Osteoblast (primary cell): ENCODE measurements at regions not wholly inside any gene's neighbourhood (a gene's known extent, or its start where the extent isn't known, plus 50 kb on each side); places are given as distances from the start of the nearest gene placed in this dataset.

Source experiments
- DNase-seq: peaks from one replicate; pipeline ENCODE4 v3.0.0; 2011; ENCODE audit warnings: low spot score, mixed read lengths; ENCODE audit not compliant: insufficient read length; ENCODE audit errors: missing footprints
- H2AFZ ChIP-seq: 2 replicates; pipeline ENCODE4 v1.6.0; 2011; ENCODE audit warnings: mild to moderate bottlenecking, low read length
- H3K27ac ChIP-seq: 2 replicates; pipeline ENCODE4 v1.5.1; 2011; ENCODE audit warnings: mild to moderate bottlenecking, low read depth, low read length, moderate library complexity
- H3K27me3 ChIP-seq: 2 replicates; pipeline ENCODE4 v1.6.0; 2012; ENCODE audit warnings: mild to moderate bottlenecking, control low read depth, inconsistent platforms, low read length, moderate library complexity; ENCODE audit not compliant: insufficient read depth
- H3K36me3 ChIP-seq: 2 replicates; pipeline ENCODE4 v1.5.1; 2011; ENCODE audit warnings: mild to moderate bottlenecking, low read length, control low read depth, moderate library complexity; ENCODE audit not compliant: insufficient read depth
- H3K4me1 ChIP-seq: 2 replicates; pipeline ENCODE4 v1.5.1; 2011; ENCODE audit warnings: mild to moderate bottlenecking, low read length, control low read depth, moderate library complexity; ENCODE audit not compliant: insufficient read depth
- H3K4me2 ChIP-seq: 2 replicates; pipeline ENCODE4 v1.6.0; 2011; ENCODE audit warnings: mild to moderate bottlenecking, low read length; ENCODE audit not compliant: insufficient read depth
- H3K4me3 ChIP-seq: fragments of 200-600 bp; sonication (generic); 3 replicates; pipeline ENCODE4 v1.5.1; 2012; ENCODE audit warnings: mild to moderate bottlenecking, low read length, inconsistent platforms; ENCODE audit not compliant: insufficient read depth
- H3K79me2 ChIP-seq: 2 replicates; pipeline ENCODE4 v1.6.0; 2012; ENCODE audit warnings: mild to moderate bottlenecking, low read length, control low read depth, inconsistent platforms; ENCODE audit not compliant: insufficient read depth
- H3K9me3 ChIP-seq: 2 replicates; pipeline ENCODE4 v1.5.1; 2011; ENCODE audit warnings: low read depth, low read length, control low read depth
- H4K20me1 ChIP-seq: 2 replicates; pipeline ENCODE4 v1.6.0; 2012; ENCODE audit warnings: mild to moderate bottlenecking, low read length, control low read depth; ENCODE audit not compliant: insufficient read depth
- CTCF ChIP-seq: IDR thresholded peaks from 2 replicates; pipeline ENCODE4 v1.5.1; 2011; ENCODE audit warnings: mild to moderate bottlenecking, low read depth, low read length, moderate library complexity; ENCODE audit errors: extremely low read depth

GRCh38 chr5:128770907-128771306 is 194.4 kb upstream of the SLC27A6 start:
- H4K20me1 ChIP-seq, result no peaks in the 10 kb centered on the region
- no peak overlapping the region for H3K4me2 ChIP-seq
- DNase-seq, result no peak
- no peak overlapping the region for H3K4me3 ChIP-seq
- no peak for TF ChIP-seq CTCF
- H2AFZ ChIP-seq, result no peak overlapping the region
- no peak overlapping the region for H3K27ac ChIP-seq
- peaks cover 4% of the 10 kb centered on the region for H3K27me3 ChIP-seq
- no peaks in the 10 kb centered on the region for H3K9me3 ChIP-seq
- H3K36me3 ChIP-seq, result no peaks in the 10 kb centered on the region
- no peaks in the 10 kb centered on the region for H3K79me2 ChIP-seq
- H3K4me1 ChIP-seq, result no peaks in the 10 kb centered on the region

GRCh38 chr5:128772356-128772755 is 192.9 kb upstream of the SLC27A6 start:
- no peaks in the 10 kb centered on the region for H3K36me3 ChIP-seq
- DNase-seq, result no peak
- no peaks in the 10 kb centered on the region for H3K79me2 ChIP-seq
- no peaks in the 10 kb centered on the region for H3K9me3 ChIP-seq
- H3K4me3 ChIP-seq, result no peak overlapping the region
- no peak overlapping the region for H2AFZ ChIP-seq
- H3K4me2 ChIP-seq, result no peak overlapping the region
- H3K4me1 ChIP-seq, result no peaks in the 10 kb centered on the region
- no peaks in the 10 kb centered on the region for H4K20me1 ChIP-seq
- peaks cover 4% of the 10 kb centered on the region for H3K27me3 ChIP-seq
- TF ChIP-seq CTCF, result no peak
- H3K27ac ChIP-seq, result no peak overlapping the region

GRCh38 chr5:128773378-128773777 is 191.9 kb upstream of the SLC27A6 start:
- Histone ChIP-seq H3K4me2 (no peak overlapping the region), H2AFZ (no peak overlapping the region), H4K20me1 (no peaks in the 10 kb centered on the region), H3K4me3 (no peak overlapping the region), H3K36me3 (no peaks in the 10 kb centered on the region), H3K79me2 (no peaks in the 10 kb centered on the region), H3K9me3 (no peaks in the 10 kb centered on the region), H3K27me3 (peaks cover 4% of the 10 kb centered on the region), H3K4me1 (no peaks in the 10 kb centered on the region), H3K27ac (no peak overlapping the region)
- TF ChIP-seq CTCF, result no peak
- DNase-seq, result no peak

- no peaks in the 10 kb centered on the region for H3K79me2 ChIP-seq
- no peaks in the 10 kb centered on the region for H4K20me1 ChIP-seq
- H2AFZ ChIP-seq, result no peak overlapping the region
- H3K9me3 ChIP-seq, result no peaks in the 10 kb centered on the region
- H3K27me3 ChIP-seq, result peaks cover 4% of the 10 kb centered on the region
- no peaks in the 10 kb centered on the region for H3K36me3 ChIP-seq
- peak; percentile 65 for DNase-seq
- TF ChIP-seq CTCF, result no peak
- H3K4me3 ChIP-seq, result no peak overlapping the region
- H3K4me1 ChIP-seq, result no peaks in the 10 kb centered on the region
- H3K27ac ChIP-seq, result no peak overlapping the region
- no peak overlapping the region for H3K4me2 ChIP-seq
Observed at GRCh38 chr5:128774605-128775004, 190.7 kb upstream of the SLC27A6 start.
